Prostate gland (tissue), 2 donors: ENCODE measurements at regions not wholly inside any gene's neighbourhood (a gene's known extent, or its start where the extent isn't known, plus 50 kb on each side); places are given as distances from the start of the nearest gene placed in this dataset.

ENCODE experiments used
- DNase-seq: peaks from one replicate; pipeline ENCODE4 v3.0.0-alpha.2; 2019; ENCODE audit warnings: low spot score
- H3K27ac ChIP-seq, 2 donors: fragments of 200-600 bp; sonication (generic); 2 replicates each; pipeline ENCODE4 v1.5.1; 2017 to 2019
- H3K27me3 ChIP-seq: fragments of 200-600 bp; sonication (generic); replicated peaks from 2 replicates; pipeline ENCODE4 v1.5.1; 2019; ENCODE audit not compliant: insufficient read depth
- H3K36me3 ChIP-seq, 2 donors: fragments of 200-600 bp; sonication (generic); 1 replicate in 1 of 2; 2 replicates in 1 of 2; pipeline versions ENCODE4 v1.5.1 to v1.8.1; 2017 to 2019
- H3K4me1 ChIP-seq: fragments of 200-600 bp; sonication (generic); replicated peaks from 2 replicates; pipeline ENCODE4 v1.5.1; 2019
- H3K4me3 ChIP-seq, 2 donors: fragments of 200-600 bp; sonication (generic); 2 replicates each; pipeline ENCODE4 v1.5.1; 2017 to 2019
- H3K9me3 ChIP-seq: fragments of 200-600 bp; sonication (generic); 2 replicates; pipeline ENCODE4 v1.5.1; 2017
- POLR2A ChIP-seq: fragments of 450-650 bp; IDR thresholded peaks from one replicate; pipeline ENCODE4 v1.6.1; 2016; ENCODE audit warnings: antibody characterized with exemption, mild to moderate bottlenecking
- POLR2AphosphoS5 ChIP-seq: sonication (generic); formaldehyde crosslinking; IDR thresholded peaks from one replicate; pipeline ENCODE4 v1.6.1; 2017; ENCODE audit warnings: antibody characterized with exemption
- WGBS: methylation state at CpG from one replicate; pipeline ENCODE4 v1.1.5; 2018; 5-methylcytosine and 5-hydroxymethylcytosine counted together
- intact Hi-C: fragments of 100-400 bp; cut with DNase I; formaldehyde crosslinking; loops from one replicate; pipeline ENCODE4 v1.14.2; 2022
- TF ChIP-seq, protein P1 (sequence below), 4 experiments: fragments of 200-600 bp in 2 of 4; fragments of 450-650 bp in 2 of 4; sonication (generic) in 2 of 4; IDR thresholded peaks; 1 replicate in 3 of 4; 2 replicates in 1 of 4; pipeline ENCODE4 v1.5.1; 2016 to 2019; ENCODE audit warnings: antibody characterized with exemption in 4 of 4, mild to moderate bottlenecking in 2 of 4, moderate library complexity in 2 of 4

DNA sequence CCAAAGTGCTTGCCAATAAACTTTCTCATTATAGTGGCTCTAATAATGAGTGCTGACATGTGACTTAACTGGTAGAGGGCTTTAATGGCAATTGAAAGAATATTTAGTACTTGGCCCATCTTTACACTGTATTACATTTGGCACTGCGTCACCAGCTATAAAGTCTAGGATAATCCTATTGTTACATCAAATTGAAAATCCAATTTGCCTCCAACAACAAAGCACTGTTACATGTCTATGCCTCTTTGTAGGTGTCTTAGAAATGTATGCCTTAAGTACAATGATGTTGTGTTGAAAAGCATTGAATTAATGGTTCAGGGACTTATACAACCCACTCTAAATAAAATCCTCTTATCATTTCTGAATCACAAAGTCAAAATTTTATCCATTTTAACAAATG, 420.4 kb upstream of the JAG1 start:
- TF ChIP-seq, protein P1, sequence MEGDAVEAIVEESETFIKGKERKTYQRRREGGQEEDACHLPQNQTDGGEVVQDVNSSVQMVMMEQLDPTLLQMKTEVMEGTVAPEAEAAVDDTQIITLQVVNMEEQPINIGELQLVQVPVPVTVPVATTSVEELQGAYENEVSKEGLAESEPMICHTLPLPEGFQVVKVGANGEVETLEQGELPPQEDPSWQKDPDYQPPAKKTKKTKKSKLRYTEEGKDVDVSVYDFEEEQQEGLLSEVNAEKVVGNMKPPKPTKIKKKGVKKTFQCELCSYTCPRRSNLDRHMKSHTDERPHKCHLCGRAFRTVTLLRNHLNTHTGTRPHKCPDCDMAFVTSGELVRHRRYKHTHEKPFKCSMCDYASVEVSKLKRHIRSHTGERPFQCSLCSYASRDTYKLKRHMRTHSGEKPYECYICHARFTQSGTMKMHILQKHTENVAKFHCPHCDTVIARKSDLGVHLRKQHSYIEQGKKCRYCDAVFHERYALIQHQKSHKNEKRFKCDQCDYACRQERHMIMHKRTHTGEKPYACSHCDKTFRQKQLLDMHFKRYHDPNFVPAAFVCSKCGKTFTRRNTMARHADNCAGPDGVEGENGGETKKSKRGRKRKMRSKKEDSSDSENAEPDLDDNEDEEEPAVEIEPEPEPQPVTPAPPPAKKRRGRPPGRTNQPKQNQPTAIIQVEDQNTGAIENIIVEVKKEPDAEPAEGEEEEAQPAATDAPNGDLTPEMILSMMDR (IDR thresholded peaks at IDR 0.05) = no peak
- TF ChIP-seq POLR2A = no peak
- TF ChIP-seq POLR2AphosphoS5 = no peak

DNA sequence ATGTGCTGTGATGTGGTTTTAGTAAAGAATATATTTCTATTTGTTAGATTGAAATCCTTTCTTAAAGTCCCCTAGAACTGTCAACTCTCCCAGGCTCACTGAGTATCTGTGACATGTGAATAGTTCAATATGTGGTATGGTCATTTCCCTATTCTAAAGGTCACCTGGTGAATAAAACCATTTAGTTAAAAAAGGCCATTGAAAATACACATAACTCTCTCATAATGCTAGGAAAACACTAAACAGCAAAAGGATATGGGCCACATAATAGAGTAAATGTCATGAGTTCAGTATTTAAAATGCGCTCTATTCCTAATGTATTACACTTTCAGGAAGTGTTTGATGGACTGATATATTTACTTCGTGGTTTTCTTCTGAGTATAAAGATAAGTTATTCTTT, 420.9 kb upstream of the JAG1 start:
- WGBS = 74% methylated on average over 2 of the region's 2 CpGs
- H3K27me3 ChIP-seq = no peaks in the 10 kb centered on the region
- no peak overlapping the region for H3K27ac ChIP-seq
- DNase-seq = no peak
- no peaks in the 10 kb centered on the region for H3K4me1 ChIP-seq
- H3K9me3 ChIP-seq = no peaks in the 10 kb centered on the region
- H3K4me3 ChIP-seq = no peak overlapping the region
- TF ChIP-seq POLR2A = no peak
- TF ChIP-seq POLR2AphosphoS5 = no peak
- TF ChIP-seq, protein P1 (IDR thresholded peaks at IDR 0.05) = no peak
- intact Hi-C loops = no loop called here
- no peaks in the 10 kb centered on the region for H3K36me3 ChIP-seq

More for the DNA sequence above, 420.4 kb upstream of the JAG1 start:
- Histone ChIP-seq H3K9me3 (no peaks in the 10 kb centered on the region), H3K36me3 (no peaks in the 10 kb centered on the region), H3K27me3 (no peaks in the 10 kb centered on the region), H3K27ac (no peak overlapping the region), H3K4me1 (no peaks in the 10 kb centered on the region), H3K4me3 (no peak overlapping the region)
- no peak for DNase-seq
- WGBS = 68% methylated on average over 1 of the region's 1 CpG
- intact Hi-C loops = no loop called here

DNA sequence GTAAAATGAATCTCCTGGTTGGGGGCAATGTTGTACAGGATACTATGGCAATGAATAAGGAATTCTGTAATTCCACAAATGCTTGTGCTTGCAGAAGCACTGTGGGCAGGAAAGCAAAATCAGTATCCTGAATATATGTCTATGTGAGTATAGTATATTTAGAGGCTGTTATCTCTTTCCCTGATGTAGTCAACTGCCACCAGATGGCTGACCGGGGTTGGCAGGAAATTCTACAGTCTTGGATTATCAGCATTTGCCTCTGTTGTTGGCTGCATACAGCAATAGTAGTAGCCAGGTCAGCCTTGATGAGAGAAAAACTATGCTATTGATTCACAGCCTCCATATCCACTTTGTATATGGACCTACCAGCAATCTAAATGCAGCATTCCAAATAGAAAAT, 425.1 kb upstream of the JAG1 start:
- intact Hi-C loops = no loop called here
- H3K27ac ChIP-seq = no peak overlapping the region

DNA sequence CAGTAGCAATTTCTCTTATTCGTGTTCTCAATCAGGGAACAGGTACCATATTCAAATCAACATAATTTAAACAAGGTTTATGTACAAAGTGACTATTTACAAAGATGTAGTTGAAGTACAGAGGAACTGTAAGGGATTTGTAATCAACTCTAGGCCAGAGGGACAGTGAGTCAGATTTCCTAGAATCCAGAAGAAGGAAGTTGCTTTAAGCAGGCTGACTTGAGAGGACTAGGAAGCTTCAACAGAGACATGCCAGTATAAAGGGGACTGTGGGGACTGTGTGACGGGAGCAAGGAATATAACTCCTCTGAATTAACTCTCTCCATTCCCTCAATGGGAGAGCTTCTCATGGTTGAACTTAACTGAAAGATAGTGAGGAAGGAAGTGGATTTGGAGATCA, 427.4 kb upstream of the JAG1 start:
- TF ChIP-seq, protein P1 (IDR thresholded peaks at IDR 0.05) = no peak
- TF ChIP-seq POLR2A = no peak
- TF ChIP-seq POLR2AphosphoS5 = no peak
- no peaks in the 10 kb centered on the region for H3K36me3 ChIP-seq
- no peaks in the 10 kb centered on the region for H3K4me1 ChIP-seq
- intact Hi-C loops = no loop called here
- no peak overlapping the region for H3K27ac ChIP-seq
- H3K27me3 ChIP-seq = no peaks in the 10 kb centered on the region
- DNase-seq = no peak
- no peak overlapping the region for H3K4me3 ChIP-seq
- 87% methylated on average over 2 of the region's 2 CpGs for WGBS
- no peaks in the 10 kb centered on the region for H3K9me3 ChIP-seq

More for the DNA sequence above, 425.1 kb upstream of the JAG1 start:
- H3K4me1 ChIP-seq = no peaks in the 10 kb centered on the region
- 82% methylated on average over 1 of the region's 1 CpG for WGBS
- TF ChIP-seq, protein P1 (IDR thresholded peaks at IDR 0.05) = peak in 2 of 4 experiments; percentile 26
- no peak for TF ChIP-seq POLR2A
- no peak overlapping the region for H3K4me3 ChIP-seq
- H3K27me3 ChIP-seq = no peaks in the 10 kb centered on the region
- no peaks in the 10 kb centered on the region for H3K9me3 ChIP-seq
- DNase-seq = no peak
- H3K36me3 ChIP-seq = no peaks in the 10 kb centered on the region

DNA sequence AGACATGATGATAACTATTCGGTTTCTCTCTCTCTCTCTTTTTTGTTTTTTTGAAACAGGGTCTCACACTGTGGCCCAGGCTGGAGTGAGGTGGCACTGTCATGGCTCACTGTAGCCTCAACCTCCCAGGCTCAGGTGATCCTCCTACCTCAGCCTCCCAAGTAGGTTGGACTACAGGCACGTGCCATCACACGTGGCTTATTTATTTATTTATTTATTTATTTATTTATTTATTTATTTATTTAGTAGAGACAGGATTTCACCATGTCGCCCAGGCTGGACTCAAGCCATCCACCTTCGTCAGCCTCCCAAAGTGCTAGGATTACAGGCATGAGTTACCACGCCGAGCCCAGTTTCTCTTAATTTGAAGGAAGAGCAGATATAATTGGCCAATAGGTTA, 427.9 kb upstream of the JAG1 start:
- Histone ChIP-seq H3K36me3 (no peaks in the 10 kb centered on the region), H3K4me3 (no peak overlapping the region), H3K4me1 (no peaks in the 10 kb centered on the region), H3K27me3 (no peaks in the 10 kb centered on the region), H3K9me3 (no peaks in the 10 kb centered on the region), H3K27ac (no peak overlapping the region)
- intact Hi-C loops = no loop called here
- no peak for DNase-seq
- TF ChIP-seq POLR2AphosphoS5 = no peak
- TF ChIP-seq, protein P1 (IDR thresholded peaks at IDR 0.05) = no peak
- 93% methylated on average over 7 of the region's 7 CpGs for WGBS
